Peyer's patch (tissue), 4 donors: ENCODE measurements at regions not wholly inside any gene's neighbourhood (a gene's known extent, or its start where the extent isn't known, plus 50 kb on each side); places are given as distances from the start of the nearest gene placed in this dataset.

Experiments
- POLR2A ChIP-seq, 2 donors: fragments of 450-650 bp; IDR thresholded peaks; one replicate each; pipeline ENCODE4 v1.5.1; 2017; ENCODE audit warnings: antibody characterized with exemption in 2 of 2, mild to moderate bottlenecking in 2 of 2, moderate library complexity in 2 of 2
- TF ChIP-seq, protein P1 (sequence below), 6 experiments: fragments of 450-650 bp in 4 of 6; fragments of 200-600 bp in 2 of 6; sonication (generic) in 1 of 6; IDR thresholded peaks; one replicate each; pipeline ENCODE4 v1.5.1; 2017 to 2019; ENCODE audit warnings: antibody characterized with exemption in 6 of 6, mild to moderate bottlenecking in 3 of 6, moderate library complexity in 1 of 6

DNA sequence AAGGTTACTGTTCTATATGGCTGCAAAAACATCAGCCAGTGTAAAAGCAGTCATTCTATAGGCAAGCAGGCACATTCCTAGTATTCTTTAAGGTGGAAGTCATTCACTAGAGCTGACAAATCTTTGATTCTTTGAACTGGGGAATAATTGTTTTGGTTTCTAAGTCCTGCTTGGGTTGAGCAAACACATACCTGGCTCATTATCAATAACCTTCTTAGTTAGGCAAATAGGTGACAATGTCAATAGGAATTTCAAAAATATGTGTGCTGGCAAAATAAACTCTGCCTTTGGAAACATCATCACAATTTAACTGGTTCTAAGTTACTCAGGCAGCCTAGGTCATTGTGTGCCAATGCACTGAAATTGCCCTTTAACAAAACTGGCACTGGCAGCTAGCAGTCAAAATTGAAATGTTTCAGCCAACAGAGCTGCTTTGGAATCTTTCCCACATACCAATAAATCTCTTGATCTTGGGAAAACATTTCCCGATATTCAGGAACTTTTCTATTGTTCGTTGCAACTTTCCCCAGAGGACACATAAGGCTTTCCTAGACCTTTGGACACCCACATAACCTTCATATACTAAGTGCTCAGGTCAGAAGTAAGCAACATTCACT is 402.0 kb upstream of the MMADHC start:
- TF ChIP-seq, protein P1, sequence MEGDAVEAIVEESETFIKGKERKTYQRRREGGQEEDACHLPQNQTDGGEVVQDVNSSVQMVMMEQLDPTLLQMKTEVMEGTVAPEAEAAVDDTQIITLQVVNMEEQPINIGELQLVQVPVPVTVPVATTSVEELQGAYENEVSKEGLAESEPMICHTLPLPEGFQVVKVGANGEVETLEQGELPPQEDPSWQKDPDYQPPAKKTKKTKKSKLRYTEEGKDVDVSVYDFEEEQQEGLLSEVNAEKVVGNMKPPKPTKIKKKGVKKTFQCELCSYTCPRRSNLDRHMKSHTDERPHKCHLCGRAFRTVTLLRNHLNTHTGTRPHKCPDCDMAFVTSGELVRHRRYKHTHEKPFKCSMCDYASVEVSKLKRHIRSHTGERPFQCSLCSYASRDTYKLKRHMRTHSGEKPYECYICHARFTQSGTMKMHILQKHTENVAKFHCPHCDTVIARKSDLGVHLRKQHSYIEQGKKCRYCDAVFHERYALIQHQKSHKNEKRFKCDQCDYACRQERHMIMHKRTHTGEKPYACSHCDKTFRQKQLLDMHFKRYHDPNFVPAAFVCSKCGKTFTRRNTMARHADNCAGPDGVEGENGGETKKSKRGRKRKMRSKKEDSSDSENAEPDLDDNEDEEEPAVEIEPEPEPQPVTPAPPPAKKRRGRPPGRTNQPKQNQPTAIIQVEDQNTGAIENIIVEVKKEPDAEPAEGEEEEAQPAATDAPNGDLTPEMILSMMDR (IDR thresholded peaks at IDR 0.05), result no peak
- no peak for TF ChIP-seq POLR2A (IDR thresholded peaks at IDR 0.05)
